Esophagus mucosa (tissue), 1 donor: ENCODE measurements at regions not wholly inside any gene's neighbourhood (a gene's known extent, or its start where the extent isn't known, plus 50 kb on each side); places are given as distances from the start of the nearest gene placed in this dataset.

Experiments used
- ATAC-seq: fragments of 200-7000 bp; cut with Tn5 transposase; one replicate; pipeline ENCODE4 v1.9.1; 2020
- donor health status: DM: yes; HTN: yes; CAD: no.

GRCh38 chr6:137933696-137934095 is 66.6 kb downstream of the TNFAIP3 start:
- ATAC-seq, result peak; percentile 93

GRCh38 chr6:137936798-137937197 is 69.7 kb downstream of the TNFAIP3 start:
- no peak for ATAC-seq

GRCh38 chr6:137937834-137938233 is 70.8 kb downstream of the TNFAIP3 start:
- no peak for ATAC-seq

GRCh38 chr6:137938770-137939379 is 71.8 kb downstream of the TNFAIP3 start:
- no peak for ATAC-seq

GRCh38 chr6:137941995-137942394 is 74.9 kb downstream of the TNFAIP3 start:
- no peak for ATAC-seq

GRCh38 chr6:137942736-137943135 is 75.7 kb downstream of the TNFAIP3 start:
- ATAC-seq, result no peak

- peak; percentile 27 for ATAC-seq
Observed at GRCh38 chr6:137944381-137944780, 77.3 kb downstream of the TNFAIP3 start.

- ATAC-seq, result peak; percentile 69
Observed at GRCh38 chr6:137944793-137945498, 77.9 kb downstream of the TNFAIP3 start.

GRCh38 chr6:137949686-137950390 is 82.8 kb downstream of the TNFAIP3 start:
- ATAC-seq, result no peak

GRCh38 chr6:137950581-137950980 is 83.5 kb downstream of the TNFAIP3 start:
- no peak for ATAC-seq

- peak; percentile 25 for ATAC-seq
Observed at GRCh38 chr6:137951064-137951597, 84.1 kb downstream of the TNFAIP3 start.

- no peak for ATAC-seq
Observed at GRCh38 chr6:137952247-137952646, 85.2 kb downstream of the TNFAIP3 start.

GRCh38 chr6:137953761-137954160 is 86.7 kb downstream of the TNFAIP3 start:
- ATAC-seq, result no peak

GRCh38 chr6:137954253-137954652 is 87.2 kb downstream of the TNFAIP3 start:
- ATAC-seq, result no peak

- ATAC-seq, result no peak
Observed at GRCh38 chr6:137956098-137956488, 89.0 kb downstream of the TNFAIP3 start.

- ATAC-seq, result no peak
Observed at GRCh38 chr6:137957471-137957870, 90.4 kb downstream of the TNFAIP3 start.

- ATAC-seq, result peak; percentile 35
Observed at GRCh38 chr6:137958811-137959565, 91.9 kb downstream of the TNFAIP3 start.

GRCh38 chr6:137962725-137963124 is 95.7 kb downstream of the TNFAIP3 start:
- no peak for ATAC-seq

- ATAC-seq, result no peak
Observed at GRCh38 chr6:137964876-137965275, 97.8 kb downstream of the TNFAIP3 start.

GRCh38 chr6:137967689-137968454 is 100.8 kb downstream of the TNFAIP3 start:
- ATAC-seq, result no peak

- no peak for ATAC-seq
Observed at GRCh38 chr6:137968455-137968804, 101.4 kb downstream of the TNFAIP3 start.

GRCh38 chr6:137968901-137969300 is 101.8 kb downstream of the TNFAIP3 start:
- no peak for ATAC-seq
